NK-92 treated with Interleukin-12 subunit alpha and Interleukin-12 subunit beta, amount 100 ng/mL, for 24 hours (cell line): ENCODE measurements at regions not wholly inside any gene's neighbourhood (a gene's known extent, or its start where the extent isn't known, plus 50 kb on each side); places are given as distances from the start of the nearest gene placed in this dataset.

Experiments used
- DNase-seq: peaks from one replicate; lab custom pipeline; 2025; lab: John Stamatoyannopoulos, UW

GRCh38 chr10:129020651-129021330, 446.2 kb upstream of the MGMT start:
- DNase-seq: no peak

DNA sequence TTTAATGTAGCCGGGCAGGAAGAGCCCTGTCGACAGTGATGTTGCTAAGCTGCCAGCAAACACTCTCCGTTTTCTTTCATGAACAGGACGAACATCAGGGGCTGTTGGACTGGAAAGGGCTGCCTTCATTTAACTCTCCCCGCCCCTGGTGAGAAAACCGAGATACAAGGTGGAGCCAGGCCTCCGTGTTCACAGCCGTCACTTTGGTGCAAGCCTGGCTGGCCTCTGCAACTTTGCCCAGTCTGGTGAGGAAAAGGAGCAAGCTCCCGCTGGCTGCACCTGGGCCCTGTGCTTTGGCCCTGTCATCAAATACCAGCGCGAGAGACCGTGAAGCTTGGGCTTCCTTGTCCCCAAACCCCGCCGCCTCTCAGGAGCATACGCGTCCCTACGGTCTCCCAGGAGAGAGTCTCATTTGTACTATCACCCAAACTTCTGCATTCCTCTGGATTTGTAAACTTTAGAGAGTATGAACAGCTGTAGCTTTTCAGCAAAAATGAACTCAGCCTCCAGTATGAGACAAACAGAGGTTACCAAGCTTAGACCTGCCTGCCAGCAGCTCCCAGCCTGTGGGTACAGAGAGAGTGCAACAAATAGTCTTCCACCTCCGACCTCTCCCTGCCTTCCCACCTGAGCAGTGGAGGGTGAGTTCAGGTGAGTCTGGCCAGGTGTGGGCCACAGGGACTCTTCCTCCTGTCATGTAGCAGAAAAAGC, 445.3 kb upstream of the MGMT start:
- DNase-seq: no peak

DNA sequence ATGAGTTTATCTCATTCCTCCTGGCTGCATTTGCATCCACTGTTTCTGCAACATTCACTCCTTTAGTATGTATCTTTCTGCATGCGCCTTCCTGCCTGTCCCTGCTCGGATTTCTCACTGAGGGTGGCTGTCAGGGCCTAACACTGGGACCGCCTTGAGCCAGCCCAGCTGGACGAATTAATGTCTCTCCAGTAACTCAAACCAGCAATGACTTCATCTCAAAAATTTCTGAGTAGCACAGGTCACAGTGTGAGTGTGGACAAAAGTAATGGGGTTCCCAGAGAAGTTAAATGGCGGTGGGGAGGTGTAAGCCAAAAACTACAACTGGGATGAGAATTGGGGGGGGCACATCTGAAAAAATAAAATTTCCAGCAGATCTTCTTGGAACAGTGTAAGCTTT, 444.0 kb upstream of the MGMT start:
- DNase-seq: no peak

- no peak for DNase-seq
Observed at GRCh38 chr10:129024046-129024445, 443.0 kb upstream of the MGMT start.

DNA sequence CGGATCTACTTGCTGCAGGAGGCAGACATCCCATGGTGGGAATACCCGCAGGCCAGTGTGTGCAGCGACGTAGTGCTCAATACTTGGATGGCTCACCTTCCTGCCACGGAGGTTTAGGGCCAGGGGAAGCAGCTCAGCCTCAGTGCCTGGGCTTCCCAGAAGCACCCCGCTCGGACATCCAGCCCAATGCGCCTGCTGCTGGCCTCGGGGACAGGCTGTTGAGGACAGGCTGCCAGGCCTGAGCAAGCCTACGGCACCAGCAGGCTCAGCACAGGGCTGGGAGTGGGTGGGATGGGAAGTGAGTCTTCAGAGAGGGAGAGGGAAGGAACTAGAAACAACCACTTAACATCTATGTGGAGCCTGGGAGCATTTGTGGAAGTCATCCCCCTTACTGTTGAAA, 441.3 kb upstream of the MGMT start:
- no peak for DNase-seq

DNA sequence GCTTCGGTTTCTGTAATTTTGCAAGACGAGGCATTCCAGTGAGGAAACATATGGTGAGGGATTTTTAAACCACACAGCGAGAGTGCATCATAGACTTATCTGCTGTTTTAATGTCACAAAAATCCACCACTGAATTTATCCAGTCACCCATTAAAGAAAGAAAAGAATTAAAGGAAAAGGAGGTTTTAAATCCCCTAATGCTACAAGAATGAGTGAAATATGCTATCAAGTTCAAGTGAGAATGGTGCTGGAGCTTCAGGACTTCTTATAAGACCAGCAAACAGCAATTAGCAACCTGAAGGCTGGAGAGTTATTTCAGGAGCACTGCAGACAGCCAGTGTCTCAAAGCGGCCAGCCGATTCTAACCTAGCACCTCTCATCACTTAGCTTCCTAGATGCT, 439.1 kb upstream of the MGMT start:
- no peak for DNase-seq

DNA sequence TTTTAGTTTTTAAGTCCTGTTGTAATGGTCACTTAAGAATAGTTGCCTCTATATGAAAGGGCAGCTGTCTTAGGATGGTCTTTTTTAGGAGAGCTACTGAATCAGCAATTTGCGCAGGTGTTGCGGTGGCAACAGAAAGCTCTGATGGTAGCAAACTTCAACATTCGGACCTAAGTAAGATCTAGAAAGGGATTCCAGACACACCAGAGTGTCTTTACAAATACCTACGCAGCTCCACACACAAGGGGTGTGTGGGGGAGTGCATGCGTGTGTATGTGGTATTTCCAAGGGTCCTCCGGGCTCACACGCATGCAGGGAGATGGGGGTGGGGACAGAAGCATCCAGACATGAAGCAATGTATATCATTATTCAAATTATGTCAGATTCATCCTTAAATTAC, 438.6 kb upstream of the MGMT start:
- no peak for DNase-seq

DNA sequence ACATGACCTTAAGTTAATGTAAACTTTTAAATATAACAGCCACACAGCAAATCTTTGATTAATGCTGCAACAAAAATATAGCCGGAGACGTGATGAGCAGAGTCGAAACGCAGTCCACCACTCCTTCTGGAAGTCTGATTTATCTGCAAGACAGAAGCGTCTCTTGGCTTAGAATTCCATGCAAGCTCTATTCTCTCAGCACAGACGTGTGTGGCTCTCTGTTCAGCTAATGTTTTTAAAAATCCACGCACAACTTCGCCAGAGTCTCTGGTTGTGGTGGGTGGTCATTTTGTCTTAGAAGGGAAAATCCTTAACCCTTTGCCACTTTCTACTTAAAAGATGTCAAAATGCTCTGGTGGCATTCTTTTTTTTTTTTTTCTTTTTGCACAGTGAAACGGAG, 438.0 kb upstream of the MGMT start:
- DNase-seq: no peak

- no peak for DNase-seq
Observed at GRCh38 chr10:129029851-129030602, 437.0 kb upstream of the MGMT start.

- no peak for DNase-seq
Observed at GRCh38 chr10:129030603-129030895, 436.5 kb upstream of the MGMT start.

DNA sequence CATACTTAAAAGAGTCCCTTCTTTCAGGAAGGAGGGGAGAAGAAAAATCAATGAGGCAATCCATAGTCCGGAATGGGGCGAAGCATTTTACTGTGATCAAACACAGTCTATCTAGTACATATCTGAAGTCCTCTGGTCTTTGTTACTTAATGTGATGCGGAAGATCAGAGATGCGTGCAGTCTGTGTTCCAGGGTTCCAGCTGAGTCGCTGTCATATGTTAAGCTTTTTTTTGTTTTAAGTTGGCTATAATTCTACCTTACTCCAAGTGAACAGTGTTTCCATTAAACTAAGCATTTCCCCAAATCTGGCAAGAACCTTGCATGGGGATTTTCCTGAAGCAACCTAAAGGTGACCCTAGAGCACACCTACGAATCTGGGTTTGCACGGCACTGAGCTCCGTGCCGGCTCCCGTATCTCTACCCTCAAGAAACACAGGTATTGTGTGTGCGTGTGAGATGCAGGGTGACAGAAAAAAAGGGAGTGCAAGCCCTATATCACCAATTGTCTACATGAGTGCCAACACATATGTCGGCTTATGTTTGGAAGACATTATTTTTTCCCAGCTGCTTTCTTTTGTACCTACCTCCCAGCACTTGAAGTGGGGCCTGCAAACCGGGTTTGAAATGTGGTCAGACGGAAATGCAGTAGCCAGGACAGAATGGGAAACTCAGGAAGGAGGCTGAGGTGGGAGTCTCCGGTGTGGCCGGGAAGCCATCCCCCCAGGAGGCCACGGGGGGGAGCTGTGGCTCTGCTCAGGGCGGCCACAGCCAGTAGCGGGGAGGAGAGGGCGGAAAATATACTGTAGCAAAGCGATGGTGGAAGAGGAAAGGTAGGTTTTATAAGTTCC, 435.8 kb upstream of the MGMT start:
- no peak for DNase-seq

DNA sequence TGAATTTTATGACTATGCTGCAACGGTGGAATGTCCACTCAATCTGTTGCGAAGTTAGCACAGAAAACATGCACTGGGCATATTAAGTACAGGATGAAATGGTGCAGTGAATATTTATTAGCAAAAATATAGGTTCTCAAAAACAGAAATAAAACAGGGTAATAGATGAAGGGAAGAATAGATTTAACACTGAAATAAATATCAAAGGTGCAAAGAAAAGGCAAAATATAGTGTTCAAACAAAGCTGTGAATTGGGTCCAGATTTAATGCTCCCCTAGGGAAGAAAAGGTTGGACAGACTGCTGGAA, 435.2 kb upstream of the MGMT start:
- DNase-seq: no peak

DNA sequence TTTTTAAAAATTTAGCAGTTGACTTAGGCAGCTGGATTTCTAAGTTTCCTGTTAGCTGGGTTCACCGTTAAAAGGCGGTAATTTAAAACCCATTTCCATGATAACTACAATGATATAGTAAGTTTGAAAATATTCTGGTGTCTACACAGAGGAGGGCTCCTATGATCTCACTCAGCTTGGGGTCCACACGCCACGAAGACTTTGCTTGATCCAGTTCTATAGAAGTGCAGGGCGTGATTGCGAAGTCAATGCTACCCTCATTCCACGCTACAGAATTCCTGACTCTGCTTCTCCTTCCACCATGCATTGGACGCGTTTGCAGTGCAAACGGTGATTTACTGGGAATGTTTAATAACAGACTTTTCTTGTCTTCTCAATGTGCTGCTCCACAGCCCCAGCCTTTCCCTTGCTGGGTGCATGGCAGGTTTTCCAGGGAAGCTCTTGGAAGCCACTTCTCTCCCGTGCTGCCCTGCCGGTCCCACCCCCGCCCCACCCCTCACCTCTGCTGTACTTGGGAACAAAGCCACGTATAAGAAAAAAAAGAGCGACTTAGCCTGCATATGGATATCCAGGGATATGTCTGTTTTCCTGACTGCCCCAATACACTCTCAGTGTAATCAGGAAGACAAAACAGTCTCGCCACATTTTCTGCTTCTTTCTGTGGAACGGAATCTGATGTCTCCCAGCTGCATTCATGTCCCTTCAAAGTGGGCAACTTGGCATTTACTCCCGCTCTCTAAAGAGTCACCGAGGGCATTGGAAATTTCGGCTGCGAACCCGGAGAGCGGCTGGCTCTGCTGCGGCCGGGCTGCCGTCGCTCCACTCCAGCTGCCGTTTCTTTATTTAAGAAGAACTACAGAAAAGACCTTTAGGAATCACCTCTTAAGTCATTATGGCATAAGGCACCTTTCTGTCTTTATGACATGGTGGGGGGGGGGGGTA, 434.4 kb upstream of the MGMT start:
- DNase-seq: no peak

DNA sequence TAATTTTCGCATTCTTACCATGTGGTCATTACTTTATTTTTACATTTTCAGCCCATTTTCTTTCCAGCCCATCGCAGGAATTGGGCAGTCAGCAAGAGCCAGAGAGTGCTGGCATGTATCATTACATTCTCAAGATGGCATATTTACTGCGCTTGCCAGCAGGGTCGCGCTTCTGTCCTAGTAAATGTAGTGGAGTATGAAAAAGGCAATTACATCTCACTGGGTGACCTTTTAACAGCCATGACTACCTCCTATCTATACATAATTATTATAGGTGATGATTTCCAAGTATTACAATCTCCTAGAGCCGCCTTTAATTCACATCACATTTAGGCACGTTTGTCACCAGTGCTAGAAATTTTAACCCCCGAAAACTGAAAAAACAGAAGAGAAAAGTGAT, 433.7 kb upstream of the MGMT start:
- DNase-seq: no peak

DNA sequence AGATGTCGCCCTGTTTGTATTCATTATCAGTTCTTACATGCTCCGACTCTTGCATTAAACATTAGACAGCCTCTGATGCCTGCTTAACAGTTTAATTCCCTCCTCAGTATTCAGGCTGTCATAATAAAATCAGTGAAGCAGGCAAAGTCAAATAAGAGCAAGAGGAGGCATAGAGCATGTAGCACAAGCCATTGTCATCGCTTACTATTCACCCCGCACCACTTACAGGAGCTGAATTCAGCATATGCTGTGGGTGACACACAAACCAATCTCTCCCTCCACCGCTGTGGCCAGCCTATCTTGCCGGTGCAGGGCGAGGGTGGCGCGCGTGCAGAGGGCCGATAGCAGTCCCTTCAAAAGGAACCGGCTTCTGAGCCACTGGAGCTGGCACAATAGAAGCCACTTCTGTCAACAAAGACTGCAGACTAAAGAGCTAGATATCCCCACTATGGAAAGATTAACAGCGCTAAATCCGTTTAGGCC, 433.2 kb upstream of the MGMT start:
- no peak for DNase-seq

- DNase-seq: peak; percentile 36
Observed at GRCh38 chr10:129035052-129035827, 431.8 kb upstream of the MGMT start.

GRCh38 chr10:129038522-129038921, 428.5 kb upstream of the MGMT start:
- no peak for DNase-seq

GRCh38 chr10:129039406-129040370, 427.4 kb upstream of the MGMT start:
- no peak for DNase-seq

DNA sequence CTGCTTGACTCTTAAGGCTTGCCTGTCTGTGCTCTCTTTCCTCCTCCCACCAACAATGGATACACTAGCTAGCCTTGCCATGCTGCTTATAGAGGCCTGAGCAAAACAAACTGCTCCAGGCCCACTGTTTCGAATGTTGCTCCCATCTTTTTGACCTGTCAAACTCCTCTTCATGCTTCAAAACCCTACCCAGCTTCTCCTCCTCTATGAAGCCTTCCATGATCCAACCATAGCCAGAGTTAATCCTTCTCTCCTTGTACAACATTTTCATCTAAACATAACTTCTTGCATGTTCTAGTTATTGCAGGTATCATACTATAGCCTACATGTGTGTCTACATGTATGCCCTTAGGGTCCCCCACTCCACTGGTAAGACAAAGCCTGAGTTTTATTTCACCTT, 426.7 kb upstream of the MGMT start:
- DNase-seq: no peak
